DND-41 (cell line): ENCODE measurements at regions not wholly inside any gene's neighbourhood (a gene's known extent, or its start where the extent isn't known, plus 50 kb on each side); places are given as distances from the start of the nearest gene placed in this dataset.

Experiments
- ATAC-seq: fragments of 200-7000 bp; cut with Tn5 transposase; 3 replicates; pipeline ENCODE4 v1.9.1; 2021; ENCODE audit warnings: low read depth; ENCODE audit not compliant: insufficient read depth
- DNase-seq: peaks from one replicate; pipeline ENCODE4 v3.0.0-alpha.2; 2020
- H2AFZ ChIP-seq: 2 replicates; pipeline ENCODE4 v1.6.0; 2012; ENCODE audit warnings: low read depth, low read length
- H3K27ac ChIP-seq: 2 replicates; pipeline ENCODE4 v1.5.1; 2012; ENCODE audit warnings: low read length, inconsistent platforms
- H3K27me3 ChIP-seq: fragments of 200-600 bp; sonication (generic); 2 replicates; pipeline ENCODE4 v1.6.0; 2012; ENCODE audit warnings: low read length, mild to moderate bottlenecking, inconsistent platforms; ENCODE audit not compliant: insufficient read depth, poor library complexity
- H3K36me3 ChIP-seq: 2 replicates; pipeline ENCODE4 v1.5.1; 2012; ENCODE audit warnings: low read length, inconsistent platforms; ENCODE audit not compliant: insufficient read depth
- H3K4me1 ChIP-seq: 2 replicates; pipeline ENCODE4 v1.5.1; 2012; ENCODE audit warnings: mild to moderate bottlenecking, low read length; ENCODE audit not compliant: insufficient read depth
- H3K4me2 ChIP-seq: 2 replicates; pipeline ENCODE4 v1.6.0; 2012; ENCODE audit warnings: mild to moderate bottlenecking, moderate library complexity, low read length, inconsistent platforms; ENCODE audit not compliant: insufficient read depth
- H3K4me3 ChIP-seq, 2 experiments: fragments of 200-600 bp in 1 of 2; shearing (Covaris generic) in 1 of 2; 2 replicates each; pipeline ENCODE4 v1.5.1; 2012 to 2016; ENCODE audit warnings: inconsistent platforms in 2 of 2, low read length in 2 of 2, mild to moderate bottlenecking in 2 of 2, low read depth in 1 of 2, moderate library complexity in 1 of 2
- H3K79me2 ChIP-seq: 2 replicates; pipeline ENCODE4 v1.6.0; 2012; ENCODE audit warnings: low read length, inconsistent platforms; ENCODE audit not compliant: insufficient read depth
- H3K9ac ChIP-seq: 2 replicates; pipeline ENCODE4 v1.6.0; 2012; ENCODE audit warnings: low read depth, mild to moderate bottlenecking, inconsistent platforms, low read length, moderate library complexity
- H3K9me3 ChIP-seq: 2 replicates; pipeline ENCODE4 v1.5.1; 2012; ENCODE audit warnings: low read length, moderate library complexity, mild to moderate bottlenecking, inconsistent platforms; ENCODE audit not compliant: insufficient read depth, severe bottlenecking
- H4K20me1 ChIP-seq: 2 replicates; pipeline ENCODE4 v1.6.0; 2012; ENCODE audit warnings: low read length; ENCODE audit not compliant: insufficient read depth
- EZH2 ChIP-seq: IDR thresholded peaks from 3 replicates; pipeline ENCODE4 v1.6.1; 2012; ENCODE audit warnings: borderline replicate concordance, low read depth, mild to moderate bottlenecking, moderate library complexity, low read length, inconsistent platforms; ENCODE audit not compliant: severe bottlenecking
- TF ChIP-seq, protein P1 (sequence below): IDR thresholded peaks from 2 replicates; pipeline ENCODE4 v1.5.1; 2012; ENCODE audit warnings: borderline replicate concordance, low read length, moderate library complexity, mild to moderate bottlenecking; ENCODE audit not compliant: poor library complexity, severe bottlenecking; ENCODE audit errors: extremely low read depth

DNA sequence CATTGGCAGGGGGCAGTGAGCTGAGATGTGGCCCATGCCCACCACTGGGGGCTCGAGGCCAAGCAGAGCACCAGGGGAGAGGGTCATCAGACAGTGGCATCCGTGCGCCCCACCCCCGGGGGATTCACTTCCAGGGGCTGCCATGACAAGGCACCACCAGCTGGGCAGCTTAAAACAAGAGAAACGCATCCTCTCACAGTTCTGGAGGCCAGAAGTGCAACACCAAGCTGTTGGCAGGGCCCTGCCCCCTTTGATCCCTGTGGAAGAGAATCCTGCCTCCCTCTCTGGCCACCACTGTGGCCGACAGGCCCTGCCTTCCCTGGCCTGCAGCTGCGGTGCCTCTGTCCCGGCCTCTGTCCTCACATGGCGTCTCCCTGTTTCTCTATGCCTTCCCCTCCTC, 187.7 kb upstream of the ID2 start:
- H3K79me2 ChIP-seq: no peaks in the 10 kb centered on the region
- peaks cover 27% of the 10 kb centered on the region for H3K4me1 ChIP-seq
- H2AFZ ChIP-seq: no peak overlapping the region
- H3K9ac ChIP-seq: no peak overlapping the region
- H3K4me2 ChIP-seq: no peak overlapping the region
- no peak overlapping the region for H3K27ac ChIP-seq
- no peaks in the 10 kb centered on the region for H3K9me3 ChIP-seq
- no peaks in the 10 kb centered on the region for H3K36me3 ChIP-seq
- no peaks in the 10 kb centered on the region for H4K20me1 ChIP-seq
- H3K4me3 ChIP-seq: no peak overlapping the region
- ATAC-seq (no peak), DNase-seq (no peak)
- no peaks in the 10 kb centered on the region for H3K27me3 ChIP-seq
- TF ChIP-seq, protein P1, sequence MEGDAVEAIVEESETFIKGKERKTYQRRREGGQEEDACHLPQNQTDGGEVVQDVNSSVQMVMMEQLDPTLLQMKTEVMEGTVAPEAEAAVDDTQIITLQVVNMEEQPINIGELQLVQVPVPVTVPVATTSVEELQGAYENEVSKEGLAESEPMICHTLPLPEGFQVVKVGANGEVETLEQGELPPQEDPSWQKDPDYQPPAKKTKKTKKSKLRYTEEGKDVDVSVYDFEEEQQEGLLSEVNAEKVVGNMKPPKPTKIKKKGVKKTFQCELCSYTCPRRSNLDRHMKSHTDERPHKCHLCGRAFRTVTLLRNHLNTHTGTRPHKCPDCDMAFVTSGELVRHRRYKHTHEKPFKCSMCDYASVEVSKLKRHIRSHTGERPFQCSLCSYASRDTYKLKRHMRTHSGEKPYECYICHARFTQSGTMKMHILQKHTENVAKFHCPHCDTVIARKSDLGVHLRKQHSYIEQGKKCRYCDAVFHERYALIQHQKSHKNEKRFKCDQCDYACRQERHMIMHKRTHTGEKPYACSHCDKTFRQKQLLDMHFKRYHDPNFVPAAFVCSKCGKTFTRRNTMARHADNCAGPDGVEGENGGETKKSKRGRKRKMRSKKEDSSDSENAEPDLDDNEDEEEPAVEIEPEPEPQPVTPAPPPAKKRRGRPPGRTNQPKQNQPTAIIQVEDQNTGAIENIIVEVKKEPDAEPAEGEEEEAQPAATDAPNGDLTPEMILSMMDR: no peak
- TF ChIP-seq EZH2: no peak

- Histone ChIP-seq H3K9me3 (no peaks in the 10 kb centered on the region), H2AFZ (no peak overlapping the region), H3K9ac (no peak overlapping the region), H3K4me2 (no peak overlapping the region), H3K36me3 (no peaks in the 10 kb centered on the region), H3K4me1 (peaks cover 27% of the 10 kb centered on the region), H3K27ac (no peak overlapping the region), H3K27me3 (no peaks in the 10 kb centered on the region), H3K4me3 (no peak overlapping the region), H4K20me1 (no peaks in the 10 kb centered on the region), H3K79me2 (no peaks in the 10 kb centered on the region)
- DNase-seq: no peak
- ATAC-seq: no peak
- TF ChIP-seq, protein P1: no peak
- TF ChIP-seq EZH2: no peak
These were observed 187.3 kb upstream of the ID2 start for GRCh38 chr2:8494589-8494988.

DNA sequence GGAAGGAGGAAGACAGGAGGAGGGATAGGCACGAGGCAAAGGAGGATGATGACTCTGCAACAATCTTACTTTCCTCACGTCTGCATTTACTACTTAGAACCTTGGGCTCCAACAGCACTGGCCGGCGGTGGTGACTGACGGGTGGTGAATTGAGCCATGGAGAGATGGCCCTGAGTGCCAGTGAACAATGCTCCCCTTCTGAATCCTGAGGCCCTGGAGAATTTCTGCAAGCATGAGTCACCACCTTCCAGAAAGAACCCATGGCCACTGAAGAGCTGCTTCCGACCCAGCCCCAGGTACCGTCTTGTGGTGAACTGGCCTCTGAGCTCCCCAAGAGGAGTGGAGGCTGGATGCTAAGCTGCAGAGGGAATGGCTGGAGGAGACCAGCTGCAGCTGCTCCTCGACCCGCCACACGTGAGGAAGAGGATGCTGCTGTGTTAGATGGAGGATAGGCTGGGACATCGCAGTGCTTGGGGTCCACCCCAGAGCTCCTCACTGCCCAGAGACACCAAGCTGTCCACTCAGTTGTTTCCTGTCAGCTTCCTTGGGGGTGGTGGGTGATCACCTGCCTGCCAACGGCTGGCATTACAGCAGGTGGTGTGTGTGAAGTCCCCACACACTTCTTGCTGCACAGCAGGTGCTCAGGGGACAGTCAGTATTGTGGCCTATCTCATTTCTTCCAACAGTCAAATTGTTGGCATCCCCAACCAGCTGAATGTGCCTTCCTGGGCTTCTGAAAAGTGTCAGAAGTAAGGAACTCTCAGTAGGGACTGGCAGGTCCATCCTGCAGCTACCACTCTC, 186.5 kb upstream of the ID2 start:
- Histone ChIP-seq H2AFZ (no peak overlapping the region), H3K36me3 (no peaks in the 10 kb centered on the region), H3K4me3 (no peak overlapping the region), H4K20me1 (no peaks in the 10 kb centered on the region), H3K9ac (no peak overlapping the region), H3K9me3 (no peaks in the 10 kb centered on the region), H3K27ac (peak overlapping the region; percentile 26; the same call in 1 of the 2 replicates), H3K4me2 (no peak overlapping the region), H3K4me1 (peaks cover 24% of the 10 kb centered on the region), H3K79me2 (no peaks in the 10 kb centered on the region), H3K27me3 (no peaks in the 10 kb centered on the region)
- DNase-seq: no peak
- peak; percentile 56; the same call in 2 of the 3 replicates for ATAC-seq
- TF ChIP-seq EZH2: no peak
- TF ChIP-seq, protein P1: no peak
